SK-N-SH treated with all-trans-retinoic acid at 6 μM for 48 hours (cell line): ENCODE measurements at regions not wholly inside any gene's neighbourhood (a gene's known extent, or its start where the extent isn't known, plus 50 kb on each side); places are given as distances from the start of the nearest gene placed in this dataset.
"Not testable (repeated sequence)": the region's sequence is repeated elsewhere in the genome, so short reads cannot be mapped to it uniquely, and the experiment has no call there.

Experiments used
- ATAC-seq: fragments of 200-7000 bp; cut with Tn5 transposase; 3 replicates; pipeline ENCODE4 v1.9.1; 2020; ENCODE audit warnings: mild to moderate bottlenecking, moderate library complexity
- BACH2 ChIP-seq: fragments of 250-450 bp; sonication (Bioruptor Pico); IDR thresholded peaks from 2 replicates; pipeline ENCODE4 v1.9.0; 2021; ENCODE audit warnings: mild to moderate bottlenecking, borderline replicate concordance
- CSRNP3 ChIP-seq: fragments of 250-450 bp; sonication (Bioruptor Pico); IDR thresholded peaks from 2 replicates; pipeline ENCODE4 v1.5.1; 2021; ENCODE audit warnings: mild to moderate bottlenecking, moderate library complexity
- ESRRG ChIP-seq: fragments of 250-450 bp; sonication (Bioruptor Pico); IDR thresholded peaks from 2 replicates; pipeline ENCODE4 v1.6.1; 2021; ENCODE audit warnings: mild to moderate bottlenecking
- GLIS3 ChIP-seq: fragments of 250-450 bp; sonication (Bioruptor Pico); IDR thresholded peaks from 2 replicates; pipeline ENCODE4 v1.5.0; 2020; ENCODE audit warnings: mild to moderate bottlenecking, moderate library complexity
- ISL1 ChIP-seq: fragments of 250-450 bp; sonication (Bioruptor Pico); IDR thresholded peaks from 2 replicates; pipeline ENCODE4 v2.1.2; 2022; ENCODE audit warnings: mild to moderate bottlenecking, moderate library complexity
- OSR1 ChIP-seq: fragments of 250-450 bp; sonication (Bioruptor Pico); IDR thresholded peaks from 2 replicates; pipeline ENCODE4 v1.8.0; 2022; ENCODE audit warnings: moderate library complexity, mild to moderate bottlenecking, inconsistent platforms
- PATZ1 ChIP-seq: fragments of 250-450 bp; sonication (Bioruptor Pico); IDR thresholded peaks from 2 replicates; pipeline ENCODE4 v1.8.0; 2020; ENCODE audit warnings: mild to moderate bottlenecking, moderate library complexity, borderline replicate concordance
- POU6F1 ChIP-seq: fragments of 250-450 bp; sonication (Bioruptor Pico); IDR thresholded peaks from 2 replicates; pipeline ENCODE4 v1.8.0; 2021; ENCODE audit warnings: low read depth, mild to moderate bottlenecking, moderate library complexity, borderline replicate concordance
- RARB ChIP-seq: fragments of 250-450 bp; sonication (Bioruptor Pico); IDR thresholded peaks from 2 replicates; pipeline ENCODE4 v1.8.0; 2021; ENCODE audit warnings: mild to moderate bottlenecking, moderate library complexity
- SNAI2 ChIP-seq: fragments of 250-450 bp; sonication (Bioruptor Pico); IDR thresholded peaks from 2 replicates; pipeline ENCODE4 v1.5.0; 2020; ENCODE audit warnings: mild to moderate bottlenecking, moderate library complexity
- TOX ChIP-seq: fragments of 250-450 bp; sonication (Bioruptor Pico); IDR thresholded peaks from 2 replicates; pipeline ENCODE4 v1.8.0; 2021; ENCODE audit warnings: mild to moderate bottlenecking, moderate library complexity, borderline replicate concordance
- TSHZ2 ChIP-seq: fragments of 250-450 bp; sonication (Bioruptor Pico); IDR thresholded peaks from 2 replicates; pipeline ENCODE4 v1.5.0; 2020; ENCODE audit warnings: mild to moderate bottlenecking, moderate library complexity
- ZC3H10 ChIP-seq: fragments of 250-450 bp; sonication (Bioruptor Pico); IDR thresholded peaks from 2 replicates; pipeline ENCODE4 v1.5.1; 2021; ENCODE audit warnings: mild to moderate bottlenecking, moderate library complexity
- ZFP30 ChIP-seq: fragments of 450-650 bp; formaldehyde crosslinking; IDR thresholded peaks from 2 replicates; pipeline ENCODE4 v1.5.0; 2022; ENCODE audit warnings: mild to moderate bottlenecking, moderate library complexity
- ZNF565 ChIP-seq: fragments of 450-650 bp; formaldehyde crosslinking; conservative IDR thresholded peaks from 2 replicates; pipeline ENCODE4 v1.5.0; 2020; ENCODE audit warnings: low read depth, mild to moderate bottlenecking, moderate library complexity
- ZNF8 ChIP-seq: fragments of 450-650 bp; formaldehyde crosslinking; IDR thresholded peaks from 2 replicates; pipeline ENCODE4 v1.5.0; 2020; ENCODE audit warnings: mild to moderate bottlenecking, moderate library complexity
- TF ChIP-seq, protein P1 (sequence below): fragments of 250-450 bp; sonication (Bioruptor Pico); IDR thresholded peaks from 2 replicates; pipeline ENCODE4 v1.5.1; 2020; ENCODE audit warnings: low read depth, mild to moderate bottlenecking, moderate library complexity

GRCh38 chr2:217349251-217349650, 489.4 kb upstream of the TNP1 start:
- TF ChIP-seq RARB (no peak), CSRNP3 (CRISPR knock-in tag) (no peak)
- TF ChIP-seq, all 23 proteins: peak for 0
- ATAC-seq, result no peak

DNA sequence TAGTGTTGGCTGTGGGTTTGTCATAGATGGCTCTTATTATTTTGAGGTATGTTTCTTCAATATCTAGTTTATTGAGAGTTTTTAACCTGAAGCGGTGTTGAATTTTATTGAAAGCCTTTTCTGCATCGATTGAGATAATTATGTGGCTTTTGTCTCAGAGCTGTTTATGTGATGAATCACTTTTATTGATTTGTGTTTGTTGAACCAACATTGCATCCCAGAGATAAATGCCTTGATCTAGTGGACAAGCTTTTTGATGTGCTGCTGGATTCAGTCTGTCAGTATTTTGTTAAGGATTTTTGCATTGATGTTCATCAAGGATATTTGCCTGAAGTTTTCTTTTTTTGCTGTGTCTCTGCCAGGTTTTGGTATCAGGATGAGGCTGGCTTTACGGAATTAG, 487.8 kb upstream of the TNP1 start:
- ATAC-seq, result not testable (repeated sequence)

DNA sequence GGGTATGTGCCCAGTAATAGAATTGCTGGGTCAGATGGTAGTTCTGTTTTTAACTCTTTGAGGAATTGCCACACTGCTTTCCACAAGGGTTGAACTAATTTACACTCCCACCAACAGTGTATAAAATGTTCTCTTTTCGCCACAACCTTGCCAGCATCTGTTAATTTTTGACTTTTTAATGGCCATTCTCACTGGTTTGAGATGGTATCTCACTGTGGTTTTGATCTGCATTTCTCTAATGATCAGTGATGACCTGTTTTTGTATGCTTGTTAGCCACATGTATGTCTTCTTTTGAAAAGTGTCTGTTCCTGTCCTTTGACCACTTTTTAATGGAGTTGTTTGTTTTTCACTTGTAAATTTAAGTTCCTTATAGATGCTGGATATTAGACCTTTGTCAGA, 486.2 kb upstream of the TNP1 start:
- not testable (repeated sequence) for ATAC-seq

DNA sequence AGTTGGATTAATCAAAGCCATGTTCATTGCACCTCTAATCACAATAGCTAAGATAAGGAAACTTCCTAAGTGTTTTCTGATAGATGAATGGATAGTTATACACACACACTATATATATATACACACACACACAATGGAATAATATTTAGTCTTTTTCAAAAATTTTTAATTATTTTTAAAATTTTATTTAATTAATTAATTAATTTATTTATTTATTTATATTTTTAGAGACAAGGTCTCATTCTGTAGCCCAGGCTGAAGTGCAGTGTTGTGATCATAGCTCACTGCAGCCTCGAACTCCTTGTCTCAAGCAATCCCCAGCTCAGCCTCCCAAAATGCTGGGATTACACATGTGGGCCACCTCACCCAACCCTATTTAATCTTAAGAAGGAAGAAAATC, 481.0 kb upstream of the TNP1 start:
- ATAC-seq, result no peak
- TF ChIP-seq ZNF8 (CRISPR knock-in tag), result no peak

DNA sequence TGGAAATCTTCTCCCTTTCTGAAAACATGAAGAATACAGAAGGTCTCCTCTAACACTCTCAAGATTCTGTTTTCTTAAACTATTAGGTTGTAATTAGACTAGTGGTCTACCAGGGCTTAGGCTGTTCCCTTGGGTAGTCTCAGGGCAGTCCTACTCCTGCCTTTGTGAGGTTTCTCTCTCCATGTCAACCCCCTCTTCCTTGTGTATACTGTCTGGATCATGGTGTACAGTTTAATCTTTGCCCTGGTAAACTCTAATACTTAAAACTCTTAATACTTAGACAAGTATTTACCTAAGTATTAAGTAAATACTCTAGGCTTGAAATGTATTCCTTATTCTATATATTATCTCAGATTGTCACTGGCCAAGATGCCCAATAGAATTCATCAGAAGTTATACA, 480.3 kb upstream of the TNP1 start:
- TF ChIP-seq ZFP30 (CRISPR knock-in tag) (no peak), OSR1 (CRISPR knock-in tag) (no peak), BACH2 (CRISPR knock-in tag) (no peak), ISL1 (CRISPR knock-in tag) (no peak), ZNF565 (CRISPR knock-in tag) (no peak), ZNF8 (CRISPR knock-in tag) (no peak), SNAI2 (CRISPR knock-in tag) (no peak), POU6F1 (CRISPR knock-in tag) (no peak), GLIS3 (CRISPR knock-in tag) (no peak), CSRNP3 (CRISPR knock-in tag) (no peak), TOX (CRISPR knock-in tag) (no peak), ESRRG (CRISPR knock-in tag) (no peak), TSHZ2 (CRISPR knock-in tag) (no peak), PATZ1 (CRISPR knock-in tag) (no peak), ZC3H10 (CRISPR knock-in tag) (no peak)
- TF ChIP-seq, protein P1, sequence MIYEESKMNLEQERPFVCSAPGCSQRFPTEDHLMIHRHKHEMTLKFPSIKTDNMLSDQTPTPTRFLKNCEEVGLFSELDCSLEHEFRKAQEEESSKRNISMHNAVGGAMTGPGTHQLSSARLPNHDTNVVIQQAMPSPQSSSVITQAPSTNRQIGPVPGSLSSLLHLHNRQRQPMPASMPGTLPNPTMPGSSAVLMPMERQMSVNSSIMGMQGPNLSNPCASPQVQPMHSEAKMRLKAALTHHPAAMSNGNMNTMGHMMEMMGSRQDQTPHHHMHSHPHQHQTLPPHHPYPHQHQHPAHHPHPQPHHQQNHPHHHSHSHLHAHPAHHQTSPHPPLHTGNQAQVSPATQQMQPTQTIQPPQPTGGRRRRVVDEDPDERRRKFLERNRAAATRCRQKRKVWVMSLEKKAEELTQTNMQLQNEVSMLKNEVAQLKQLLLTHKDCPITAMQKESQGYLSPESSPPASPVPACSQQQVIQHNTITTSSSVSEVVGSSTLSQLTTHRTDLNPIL (CRISPR knock-in tag), result no peak
- no peak for ATAC-seq
